Colon (tissue), 2 donors: ENCODE measurements at regions not wholly inside any gene's neighbourhood (a gene's known extent, or its start where the extent isn't known, plus 50 kb on each side); places are given as distances from the start of the nearest gene placed in this dataset.

Experiments
- FAIRE-seq: peaks from 2 replicates; lab custom pipeline; 2012; peaks lifted over from hg19 to GRCh38; lab: Jason Lieb, UNC
- donor health status: control.
- donor health status: control.

DNA sequence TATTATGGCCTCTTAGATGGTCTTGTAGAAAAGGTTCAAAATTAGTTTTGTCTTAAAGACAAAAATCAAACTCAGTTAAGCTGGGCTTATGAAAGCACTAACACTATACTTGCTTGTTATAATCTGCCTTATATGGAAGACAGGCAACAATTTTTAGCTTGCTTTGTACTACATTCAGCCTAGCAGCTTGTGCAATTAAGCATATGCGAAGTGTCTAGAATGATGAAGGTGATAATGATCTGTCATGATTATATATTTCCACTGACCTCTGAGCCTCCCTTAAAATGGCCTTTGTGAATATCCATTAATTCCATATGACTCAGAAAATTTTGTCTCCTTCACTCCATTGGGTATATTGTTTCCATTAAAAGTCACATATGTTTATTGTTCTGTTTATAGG, 834.9 kb downstream of the OLFM4 start:
- FAIRE-seq, result no peak

DNA sequence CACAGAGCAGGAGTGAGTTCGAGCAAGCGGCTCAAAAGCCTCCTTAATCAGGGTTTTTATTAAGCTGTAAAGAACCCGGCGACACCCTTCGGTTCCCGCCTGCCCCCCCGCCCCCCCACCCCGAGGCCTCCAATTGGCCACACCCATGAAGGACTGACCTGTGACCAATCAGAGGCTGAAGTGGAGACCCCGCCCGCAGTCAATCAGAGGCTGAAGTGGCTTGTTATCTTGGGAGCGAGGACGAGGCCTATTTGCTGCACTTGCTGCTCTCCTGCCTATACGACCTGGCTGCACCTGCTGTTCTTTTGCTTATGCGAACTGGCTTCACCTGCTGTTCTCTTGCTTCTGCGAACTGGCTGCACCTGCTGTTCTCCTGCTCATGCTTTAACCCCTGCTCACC, 844.9 kb downstream of the OLFM4 start:
- FAIRE-seq, result no peak

DNA sequence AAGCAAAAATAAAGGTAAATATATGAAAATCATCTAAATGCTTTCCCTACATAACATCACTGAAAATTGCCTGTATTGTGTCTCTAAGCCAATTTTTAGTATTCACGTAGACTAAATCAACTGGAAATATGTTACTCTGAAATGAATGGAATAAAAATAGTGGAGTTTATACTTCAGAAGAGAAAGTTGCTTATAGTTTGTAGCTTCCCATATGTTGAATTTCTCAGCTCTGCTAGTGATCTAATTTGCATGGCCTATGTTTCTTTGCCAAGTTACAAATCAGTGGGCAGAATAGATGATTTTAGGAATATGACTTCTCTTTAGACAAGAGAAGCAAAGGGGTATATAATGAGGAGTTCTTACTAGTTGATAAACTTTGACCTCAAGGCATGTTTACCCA, 850.2 kb downstream of the OLFM4 start:
- no peak for FAIRE-seq

DNA sequence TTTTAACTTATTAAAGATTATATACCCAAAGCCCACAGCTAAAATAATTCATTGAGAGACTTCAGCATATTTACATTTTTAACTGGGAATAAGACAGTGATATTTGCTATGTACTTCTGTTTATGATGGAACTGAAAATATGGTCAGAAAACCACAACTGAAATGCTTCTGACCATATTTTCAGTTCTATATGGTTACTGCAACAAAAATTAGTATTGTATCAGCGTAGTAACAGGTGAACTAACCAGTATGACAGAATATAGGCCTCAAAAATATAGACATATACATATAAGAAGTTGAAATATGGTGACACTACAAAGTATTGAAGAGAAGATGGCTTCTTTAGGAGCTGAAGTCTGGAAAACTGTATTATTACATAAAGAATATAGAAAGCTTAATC, 857.4 kb downstream of the OLFM4 start:
- FAIRE-seq, result no peak

DNA sequence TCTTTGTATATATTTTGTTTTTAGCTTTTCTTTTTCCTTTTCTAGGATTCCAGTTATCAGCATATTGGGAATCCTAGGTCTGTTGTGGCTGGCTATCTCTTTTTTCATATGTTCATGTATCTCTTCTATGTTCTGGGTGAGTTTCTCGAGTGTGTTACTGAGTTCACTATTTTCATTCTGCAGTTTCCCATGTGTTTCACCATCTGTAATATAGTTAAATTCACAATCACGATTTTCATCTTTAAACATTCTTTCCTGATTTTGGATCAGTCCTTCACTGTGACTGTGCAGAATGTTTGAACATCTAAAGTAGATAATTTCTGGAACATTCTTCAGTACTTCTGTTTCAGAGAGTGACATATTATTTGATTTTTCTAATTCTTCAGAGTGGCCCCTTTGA, 862.1 kb downstream of the OLFM4 start:
- FAIRE-seq, result no peak

DNA sequence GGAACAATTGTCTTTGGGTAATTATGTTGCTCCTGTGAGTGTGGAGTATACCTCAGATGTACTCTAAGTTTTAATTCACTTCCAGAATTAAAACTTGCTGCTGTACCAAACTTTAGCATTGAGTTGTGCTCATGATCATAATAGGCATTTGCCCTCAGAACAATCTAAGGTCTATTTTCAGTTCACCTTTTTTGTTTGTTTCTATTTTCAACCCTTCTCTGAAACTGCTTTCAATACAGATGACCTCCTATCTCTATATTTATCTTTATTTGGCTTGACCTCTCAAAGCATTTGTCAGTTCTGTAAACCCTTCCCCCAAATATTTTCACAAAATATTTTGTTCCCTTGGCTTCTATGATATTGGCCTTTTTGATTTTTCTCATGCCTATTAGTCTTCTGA, 873.0 kb downstream of the OLFM4 start:
- no peak for FAIRE-seq

DNA sequence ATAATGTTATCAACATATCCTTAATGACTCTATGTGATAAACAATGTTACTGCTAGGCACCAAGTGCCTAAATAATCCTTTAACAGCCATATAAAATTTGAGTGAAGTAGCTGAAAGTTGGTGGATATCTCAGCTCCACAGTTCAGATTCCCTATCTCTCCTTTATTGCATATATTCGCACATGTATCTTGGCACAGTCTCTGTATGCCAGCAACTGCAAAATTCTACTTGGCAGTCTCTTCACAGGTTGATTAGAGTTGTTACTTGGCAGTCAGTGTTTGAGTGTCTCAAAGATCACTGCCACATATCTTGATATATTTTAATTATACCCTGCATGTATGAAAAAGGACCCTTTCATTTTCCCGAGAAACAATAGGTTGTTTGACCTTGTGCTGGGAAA, 879.3 kb downstream of the OLFM4 start:
- no peak for FAIRE-seq

DNA sequence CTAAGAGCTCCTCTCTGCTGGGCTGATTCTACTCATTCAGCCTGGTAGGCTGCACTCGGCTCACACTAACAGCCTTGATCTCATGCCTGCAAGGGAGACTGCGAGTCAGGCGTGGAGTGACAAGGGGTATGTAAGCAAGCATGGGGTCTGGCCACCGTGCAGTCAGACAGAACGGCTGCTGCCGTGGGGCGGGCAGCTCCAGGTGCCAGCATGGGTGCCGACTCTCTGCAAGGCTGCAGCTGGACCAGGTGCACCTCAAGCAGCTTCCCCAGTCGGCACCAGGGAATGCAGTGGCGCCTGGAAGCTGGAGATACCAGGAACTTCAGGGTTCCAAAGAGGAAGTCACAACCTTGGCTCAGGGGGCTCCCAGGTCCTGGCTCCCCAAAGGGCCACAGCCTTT, 892.3 kb downstream of the OLFM4 start:
- FAIRE-seq, result no peak

DNA sequence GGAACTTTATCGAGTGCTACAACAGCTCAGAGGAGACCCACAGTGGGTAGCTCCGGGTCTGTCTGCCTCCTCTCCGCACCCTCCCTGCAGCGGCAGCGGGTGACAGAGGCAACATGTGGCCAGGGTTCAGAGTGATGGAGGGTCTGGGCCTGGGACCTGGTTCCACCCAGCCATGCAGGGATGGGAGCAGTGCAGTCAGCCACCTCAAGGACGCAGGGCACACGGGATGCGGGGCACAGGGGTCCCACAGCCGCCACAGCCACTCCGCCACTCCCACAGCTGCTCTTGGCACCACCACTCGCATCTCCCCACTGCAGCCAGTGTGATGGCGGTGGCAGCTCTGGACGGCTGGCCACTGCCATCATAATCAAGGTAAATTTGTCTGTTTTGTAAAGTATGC, 892.9 kb downstream of the OLFM4 start:
- FAIRE-seq, result no peak

DNA sequence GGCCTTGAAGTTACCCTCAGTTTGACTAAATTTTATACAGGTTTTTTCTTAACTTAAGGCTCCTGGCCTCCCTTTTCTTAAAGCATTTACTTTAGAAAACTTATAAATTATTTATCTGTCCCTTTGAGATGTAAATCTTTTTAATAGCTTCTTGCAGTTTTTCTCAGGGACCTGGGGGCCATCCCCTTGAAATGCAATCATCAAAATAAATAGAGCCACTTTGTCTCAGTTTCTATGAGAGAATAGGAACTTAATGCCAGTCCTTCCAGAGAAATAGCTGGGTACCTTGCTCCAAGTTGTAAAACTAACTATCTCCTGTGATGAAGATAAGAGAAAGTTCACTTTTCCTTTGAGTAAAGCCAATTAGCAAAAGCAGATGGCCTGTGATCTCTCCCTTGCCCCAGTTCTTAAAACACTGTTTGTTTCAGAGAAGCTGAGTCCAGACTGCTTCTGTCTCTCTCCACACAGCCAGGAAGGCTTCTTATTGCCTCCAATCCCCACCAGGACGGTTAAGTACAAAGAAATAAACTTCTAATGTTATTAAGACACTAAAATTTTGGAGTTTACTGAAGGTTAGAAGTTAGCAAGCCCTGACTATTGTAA, 913.1 kb downstream of the OLFM4 start:
- FAIRE-seq, result no peak

DNA sequence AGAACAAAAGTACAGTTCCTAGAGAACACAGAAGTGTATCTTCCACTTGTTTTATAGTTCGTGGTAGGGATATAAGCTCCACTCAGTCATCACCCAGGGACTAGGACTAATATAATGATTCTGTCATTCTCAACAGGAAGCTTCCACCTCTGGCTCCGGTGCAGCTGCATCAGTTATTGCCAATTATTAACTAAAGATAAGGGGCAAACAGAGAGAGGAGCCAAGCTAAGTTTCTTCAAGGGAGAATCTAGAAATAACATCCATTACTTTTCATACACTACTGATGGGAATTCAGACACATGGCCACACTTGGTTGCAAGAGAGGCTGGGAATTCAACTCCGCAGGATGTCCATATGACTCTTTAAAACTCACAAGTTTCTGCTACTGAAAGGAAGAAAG, 917.9 kb downstream of the OLFM4 start:
- FAIRE-seq, result no peak

DNA sequence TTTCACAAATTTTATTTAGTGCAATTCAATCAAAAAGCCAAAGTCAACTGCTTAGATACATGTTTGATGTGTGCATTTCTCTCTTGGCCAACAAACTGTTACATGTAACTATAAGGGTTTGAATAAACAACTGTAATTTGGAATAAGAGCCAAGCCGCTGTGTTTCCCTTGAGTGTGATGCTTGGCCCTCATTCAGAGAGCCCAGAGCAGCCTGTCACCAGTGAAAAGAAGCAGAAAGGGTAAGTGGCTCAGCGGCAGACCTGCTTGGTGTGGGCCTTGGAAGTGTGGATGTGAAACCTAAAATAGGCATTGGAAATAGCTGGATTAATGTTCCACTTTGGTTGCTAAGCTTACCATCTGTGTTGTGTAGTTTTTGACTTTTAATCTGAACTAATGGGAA, 924.6 kb downstream of the OLFM4 start:
- no peak for FAIRE-seq
